GM23338 (cell line): ENCODE measurements at regions not wholly inside any gene's neighbourhood (a gene's known extent, or its start where the extent isn't known, plus 50 kb on each side); places are given as distances from the start of the nearest gene placed in this dataset.

Source experiments
- ATAC-seq: fragments of 200-7000 bp; cut with Tn5 transposase; 3 replicates; pipeline ENCODE4 v1.9.1; 2020
- DNase-seq: peaks from one replicate; pipeline ENCODE4 v3.0.0-alpha.2; 2015; ENCODE audit warnings: low spot score
- H2AFZ ChIP-seq: fragments of 200-600 bp; sonication (generic); 2 replicates; pipeline ENCODE4 v1.8.0; 2016; ENCODE audit warnings: antibody characterized with exemption, mild to moderate bottlenecking, moderate library complexity
- H3F3A ChIP-seq: fragments of 200-600 bp; sonication (generic); replicated peaks from 2 replicates; pipeline ENCODE4 v1.8.0; 2017; ENCODE audit warnings: antibody characterized with exemption, mixed run types, low read depth
- H3K27ac ChIP-seq: fragments of 200-600 bp; sonication (generic); 2 replicates; pipeline ENCODE4 v1.6.1; 2016; ENCODE audit warnings: low read depth
- H3K27me3 ChIP-seq: fragments of 200-600 bp; sonication (generic); 2 replicates; pipeline ENCODE4 v1.8.0; 2016; ENCODE audit warnings: mild to moderate bottlenecking, mixed run types, moderate library complexity; ENCODE audit not compliant: insufficient read depth
- H3K36me3 ChIP-seq: fragments of 200-600 bp; sonication (generic); 2 replicates; pipeline ENCODE4 v1.8.0; 2016; ENCODE audit warnings: mild to moderate bottlenecking; ENCODE audit not compliant: insufficient read depth
- H3K4me1 ChIP-seq: fragments of 200-600 bp; sonication (generic); 2 replicates; pipeline ENCODE4 v1.8.0; 2016; ENCODE audit warnings: mild to moderate bottlenecking, moderate library complexity; ENCODE audit not compliant: insufficient read depth
- H3K4me2 ChIP-seq: fragments of 200-600 bp; sonication (generic); 2 replicates; pipeline ENCODE4 v1.7.1; 2017; ENCODE audit warnings: mixed run types
- H3K4me3 ChIP-seq: fragments of 200-600 bp; sonication (generic); 2 replicates; pipeline ENCODE4 v1.6.1; 2016; ENCODE audit warnings: mixed run types
- H3K79me2 ChIP-seq: fragments of 200-600 bp; sonication (generic); replicated peaks from 2 replicates; pipeline ENCODE4 v1.8.0; 2017; ENCODE audit warnings: mild to moderate bottlenecking; ENCODE audit not compliant: insufficient read depth
- H3K9me2 ChIP-seq: fragments of 200-600 bp; sonication (generic); 2 replicates; pipeline ENCODE4 v1.8.0; 2017; ENCODE audit not compliant: insufficient read depth
- H4K20me1 ChIP-seq: fragments of 200-600 bp; sonication (generic); replicated peaks from 2 replicates; pipeline ENCODE4 v1.8.0; 2017; ENCODE audit warnings: mild to moderate bottlenecking; ENCODE audit not compliant: insufficient read depth
- H3K27ac Mint-ChIP-seq: 2 replicates; pipeline ENCODE4 v1.8.0; 2020; ENCODE audit warnings: inconsistent platforms, mild to moderate bottlenecking, moderate library complexity, mixed read lengths
- H3K27me3 Mint-ChIP-seq: 3 replicates; pipeline ENCODE4 v1.8.0; 2022; ENCODE audit warnings: low read depth, mild to moderate bottlenecking, moderate library complexity, mixed read lengths, inconsistent platforms; ENCODE audit not compliant: insufficient read depth, poor library complexity
- H3K36me3 Mint-ChIP-seq: 3 replicates; pipeline ENCODE4 v1.8.0; 2021; ENCODE audit warnings: low read depth, mild to moderate bottlenecking, inconsistent platforms, moderate library complexity, mixed read lengths
- H3K4me1 Mint-ChIP-seq: 3 replicates; pipeline ENCODE4 v1.8.0; 2020; ENCODE audit warnings: mild to moderate bottlenecking, inconsistent platforms, mixed read lengths
- H3K4me3 Mint-ChIP-seq: 3 replicates; pipeline ENCODE4 v1.8.0; 2021; ENCODE audit warnings: moderate library complexity, mild to moderate bottlenecking, inconsistent platforms, mixed read lengths
- H3K9me3 Mint-ChIP-seq: 3 replicates; pipeline ENCODE4 v1.8.0; 2020; ENCODE audit warnings: moderate library complexity, mild to moderate bottlenecking, inconsistent platforms, mixed read lengths
- CREB1 ChIP-seq: fragments of 250-450 bp; sonication (Bioruptor Pico); IDR thresholded peaks from 2 replicates; pipeline ENCODE4 v1.5.0; 2020; ENCODE audit warnings: low read depth, mild to moderate bottlenecking, moderate library complexity
- EZH2phosphoT487 ChIP-seq: fragments of 200-600 bp; sonication (generic); IDR thresholded peaks from one replicate; pipeline ENCODE4 v1.8.1; 2018; ENCODE audit warnings: antibody characterized with exemption; ENCODE audit not compliant: unreplicated experiment
- JUNB ChIP-seq: IDR thresholded peaks from one replicate; pipeline ENCODE4 v1.6.1; 2016; ENCODE audit warnings: antibody characterized with exemption; ENCODE audit not compliant: unreplicated experiment
- NANOG ChIP-seq: IDR thresholded peaks from 2 replicates; pipeline ENCODE4 v1.6.1; 2016; ENCODE audit warnings: antibody characterized with exemption, borderline replicate concordance
- STAT1 ChIP-seq: IDR thresholded peaks from one replicate; pipeline ENCODE4 v1.6.1; 2016; ENCODE audit warnings: antibody characterized with exemption; ENCODE audit not compliant: unreplicated experiment
- ZNF331 ChIP-seq: fragments of 250-450 bp; sonication (Bioruptor Pico); IDR thresholded peaks from 2 replicates; pipeline ENCODE4 v1.5.0; 2020; ENCODE audit warnings: low read depth, mild to moderate bottlenecking, moderate library complexity
- TF ChIP-seq, protein P1 (sequence below): fragments of 250-450 bp; sonication (Bioruptor Pico); IDR thresholded peaks from 2 replicates; pipeline ENCODE4 v1.5.0; 2020; ENCODE audit warnings: mild to moderate bottlenecking, moderate library complexity
- TF ChIP-seq, protein P2 (sequence below): IDR thresholded peaks from one replicate; pipeline ENCODE4 v1.6.1; 2018; ENCODE audit warnings: antibody characterized with exemption; ENCODE audit not compliant: unreplicated experiment
- TF ChIP-seq, protein P3 (sequence below), 2 experiments: fragments of 200-600 bp in 1 of 2; sonication (generic) in 1 of 2; conservative IDR thresholded peaks; 2 replicates each; pipeline versions ENCODE4 v1.5.1 to v1.6.1; 2016 to 2017; ENCODE audit warnings: antibody characterized with exemption in 2 of 2, low read depth in 2 of 2, mild to moderate bottlenecking in 2 of 2, moderate library complexity in 1 of 2

DNA sequence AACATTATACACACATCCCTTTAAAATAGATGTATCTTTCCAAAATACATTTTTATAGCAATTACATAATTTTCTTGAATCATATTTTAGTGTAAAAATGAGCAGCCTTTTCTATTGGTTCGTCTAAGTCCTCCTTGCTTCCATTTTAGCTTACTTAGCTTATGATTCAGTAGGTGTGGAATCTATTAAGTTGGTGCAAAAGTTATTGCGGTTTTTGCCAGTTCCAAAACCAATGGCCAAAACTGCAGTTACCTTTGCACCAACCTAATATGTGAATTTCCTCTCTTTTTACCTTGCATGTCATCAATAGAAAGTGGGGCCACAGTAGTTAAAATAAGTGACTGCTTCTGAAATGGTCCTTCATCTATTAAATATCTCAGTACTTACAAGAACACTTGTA is 279.0 kb downstream of the OTUD1 start:
- Histone ChIP-seq H3K4me1 (no peaks in the 10 kb centered on the region), H3K36me3 (no peaks in the 10 kb centered on the region), H2AFZ (no peak overlapping the region), H3F3A (no peaks in the 10 kb centered on the region), H3K79me2 (no peaks in the 10 kb centered on the region), H3K4me2 (no peak overlapping the region), H3K4me3 (no peak overlapping the region), H3K27ac (no peak overlapping the region), H3K9me2 (peaks cover 4% of the 10 kb centered on the region; the same call in 1 of the 2 replicates), H3K27me3 (no peaks in the 10 kb centered on the region), H4K20me1 (no peaks in the 10 kb centered on the region)
- TF ChIP-seq STAT1 (no peak), EZH2phosphoT487 (no peak), CREB1 (CRISPR knock-in tag) (no peak), ZNF331 (CRISPR knock-in tag) (no peak), NANOG (no peak), JUNB (no peak)
- TF ChIP-seq, protein P1, sequence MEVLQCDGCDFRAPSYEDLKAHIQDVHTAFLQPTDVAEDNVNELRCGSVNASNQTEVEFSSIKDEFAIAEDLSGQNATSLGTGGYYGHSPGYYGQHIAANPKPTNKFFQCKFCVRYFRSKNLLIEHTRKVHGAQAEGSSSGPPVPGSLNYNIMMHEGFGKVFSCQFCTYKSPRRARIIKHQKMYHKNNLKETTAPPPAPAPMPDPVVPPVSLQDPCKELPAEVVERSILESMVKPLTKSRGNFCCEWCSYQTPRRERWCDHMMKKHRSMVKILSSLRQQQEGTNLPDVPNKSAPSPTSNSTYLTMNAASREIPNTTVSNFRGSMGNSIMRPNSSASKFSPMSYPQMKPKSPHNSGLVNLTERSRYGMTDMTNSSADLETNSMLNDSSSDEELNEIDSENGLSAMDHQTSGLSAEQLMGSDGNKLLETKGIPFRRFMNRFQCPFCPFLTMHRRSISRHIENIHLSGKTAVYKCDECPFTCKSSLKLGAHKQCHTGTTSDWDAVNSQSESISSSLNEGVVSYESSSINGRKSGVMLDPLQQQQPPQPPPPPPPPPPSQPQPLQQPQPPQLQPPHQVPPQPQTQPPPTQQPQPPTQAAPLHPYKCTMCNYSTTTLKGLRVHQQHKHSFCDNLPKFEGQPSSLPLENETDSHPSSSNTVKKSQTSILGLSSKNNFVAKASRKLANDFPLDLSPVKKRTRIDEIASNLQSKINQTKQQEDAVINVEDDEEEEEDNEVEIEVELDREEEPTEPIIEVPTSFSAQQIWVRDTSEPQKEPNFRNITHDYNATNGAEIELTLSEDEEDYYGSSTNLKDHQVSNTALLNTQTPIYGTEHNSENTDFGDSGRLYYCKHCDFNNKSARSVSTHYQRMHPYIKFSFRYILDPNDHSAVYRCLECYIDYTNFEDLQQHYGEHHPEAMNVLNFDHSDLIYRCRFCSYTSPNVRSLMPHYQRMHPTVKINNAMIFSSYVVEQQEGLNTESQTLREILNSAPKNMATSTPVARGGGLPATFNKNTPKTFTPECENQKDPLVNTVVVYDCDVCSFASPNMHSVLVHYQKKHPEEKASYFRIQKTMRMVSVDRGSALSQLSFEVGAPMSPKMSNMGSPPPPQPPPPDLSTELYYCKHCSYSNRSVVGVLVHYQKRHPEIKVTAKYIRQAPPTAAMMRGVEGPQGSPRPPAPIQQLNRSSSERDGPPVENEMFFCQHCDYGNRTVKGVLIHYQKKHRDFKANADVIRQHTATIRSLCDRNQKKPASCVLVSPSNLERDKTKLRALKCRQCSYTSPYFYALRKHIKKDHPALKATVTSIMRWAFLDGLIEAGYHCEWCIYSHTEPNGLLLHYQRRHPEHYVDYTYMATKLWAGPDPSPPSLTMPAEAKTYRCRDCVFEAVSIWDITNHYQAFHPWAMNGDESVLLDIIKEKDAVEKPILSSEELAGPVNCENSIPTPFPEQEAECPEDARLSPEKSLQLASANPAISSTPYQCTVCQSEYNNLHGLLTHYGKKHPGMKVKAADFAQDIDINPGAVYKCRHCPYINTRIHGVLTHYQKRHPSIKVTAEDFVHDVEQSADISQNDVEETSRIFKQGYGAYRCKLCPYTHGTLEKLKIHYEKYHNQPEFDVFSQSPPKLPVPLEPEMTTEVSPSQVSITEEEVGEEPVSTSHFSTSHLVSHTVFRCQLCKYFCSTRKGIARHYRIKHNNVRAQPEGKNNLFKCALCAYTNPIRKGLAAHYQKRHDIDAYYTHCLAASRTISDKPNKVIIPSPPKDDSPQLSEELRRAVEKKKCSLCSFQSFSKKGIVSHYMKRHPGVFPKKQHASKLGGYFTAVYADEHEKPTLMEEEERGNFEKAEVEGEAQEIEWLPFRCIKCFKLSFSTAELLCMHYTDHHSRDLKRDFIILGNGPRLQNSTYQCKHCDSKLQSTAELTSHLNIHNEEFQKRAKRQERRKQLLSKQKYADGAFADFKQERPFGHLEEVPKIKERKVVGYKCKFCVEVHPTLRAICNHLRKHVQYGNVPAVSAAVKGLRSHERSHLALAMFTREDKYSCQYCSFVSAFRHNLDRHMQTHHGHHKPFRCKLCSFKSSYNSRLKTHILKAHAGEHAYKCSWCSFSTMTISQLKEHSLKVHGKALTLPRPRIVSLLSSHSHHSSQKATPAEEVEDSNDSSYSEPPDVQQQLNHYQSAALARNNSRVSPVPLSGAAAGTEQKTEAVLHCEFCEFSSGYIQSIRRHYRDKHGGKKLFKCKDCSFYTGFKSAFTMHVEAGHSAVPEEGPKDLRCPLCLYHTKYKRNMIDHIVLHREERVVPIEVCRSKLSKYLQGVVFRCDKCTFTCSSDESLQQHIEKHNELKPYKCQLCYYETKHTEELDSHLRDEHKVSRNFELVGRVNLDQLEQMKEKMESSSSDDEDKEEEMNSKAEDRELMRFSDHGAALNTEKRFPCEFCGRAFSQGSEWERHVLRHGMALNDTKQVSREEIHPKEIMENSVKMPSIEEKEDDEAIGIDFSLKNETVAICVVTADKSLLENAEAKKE (CRISPR knock-in tag), result no peak
- TF ChIP-seq, protein P2, sequence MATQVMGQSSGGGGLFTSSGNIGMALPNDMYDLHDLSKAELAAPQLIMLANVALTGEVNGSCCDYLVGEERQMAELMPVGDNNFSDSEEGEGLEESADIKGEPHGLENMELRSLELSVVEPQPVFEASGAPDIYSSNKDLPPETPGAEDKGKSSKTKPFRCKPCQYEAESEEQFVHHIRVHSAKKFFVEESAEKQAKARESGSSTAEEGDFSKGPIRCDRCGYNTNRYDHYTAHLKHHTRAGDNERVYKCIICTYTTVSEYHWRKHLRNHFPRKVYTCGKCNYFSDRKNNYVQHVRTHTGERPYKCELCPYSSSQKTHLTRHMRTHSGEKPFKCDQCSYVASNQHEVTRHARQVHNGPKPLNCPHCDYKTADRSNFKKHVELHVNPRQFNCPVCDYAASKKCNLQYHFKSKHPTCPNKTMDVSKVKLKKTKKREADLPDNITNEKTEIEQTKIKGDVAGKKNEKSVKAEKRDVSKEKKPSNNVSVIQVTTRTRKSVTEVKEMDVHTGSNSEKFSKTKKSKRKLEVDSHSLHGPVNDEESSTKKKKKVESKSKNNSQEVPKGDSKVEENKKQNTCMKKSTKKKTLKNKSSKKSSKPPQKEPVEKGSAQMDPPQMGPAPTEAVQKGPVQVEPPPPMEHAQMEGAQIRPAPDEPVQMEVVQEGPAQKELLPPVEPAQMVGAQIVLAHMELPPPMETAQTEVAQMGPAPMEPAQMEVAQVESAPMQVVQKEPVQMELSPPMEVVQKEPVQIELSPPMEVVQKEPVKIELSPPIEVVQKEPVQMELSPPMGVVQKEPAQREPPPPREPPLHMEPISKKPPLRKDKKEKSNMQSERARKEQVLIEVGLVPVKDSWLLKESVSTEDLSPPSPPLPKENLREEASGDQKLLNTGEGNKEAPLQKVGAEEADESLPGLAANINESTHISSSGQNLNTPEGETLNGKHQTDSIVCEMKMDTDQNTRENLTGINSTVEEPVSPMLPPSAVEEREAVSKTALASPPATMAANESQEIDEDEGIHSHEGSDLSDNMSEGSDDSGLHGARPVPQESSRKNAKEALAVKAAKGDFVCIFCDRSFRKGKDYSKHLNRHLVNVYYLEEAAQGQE, result no peak
- TF ChIP-seq, protein P3, sequence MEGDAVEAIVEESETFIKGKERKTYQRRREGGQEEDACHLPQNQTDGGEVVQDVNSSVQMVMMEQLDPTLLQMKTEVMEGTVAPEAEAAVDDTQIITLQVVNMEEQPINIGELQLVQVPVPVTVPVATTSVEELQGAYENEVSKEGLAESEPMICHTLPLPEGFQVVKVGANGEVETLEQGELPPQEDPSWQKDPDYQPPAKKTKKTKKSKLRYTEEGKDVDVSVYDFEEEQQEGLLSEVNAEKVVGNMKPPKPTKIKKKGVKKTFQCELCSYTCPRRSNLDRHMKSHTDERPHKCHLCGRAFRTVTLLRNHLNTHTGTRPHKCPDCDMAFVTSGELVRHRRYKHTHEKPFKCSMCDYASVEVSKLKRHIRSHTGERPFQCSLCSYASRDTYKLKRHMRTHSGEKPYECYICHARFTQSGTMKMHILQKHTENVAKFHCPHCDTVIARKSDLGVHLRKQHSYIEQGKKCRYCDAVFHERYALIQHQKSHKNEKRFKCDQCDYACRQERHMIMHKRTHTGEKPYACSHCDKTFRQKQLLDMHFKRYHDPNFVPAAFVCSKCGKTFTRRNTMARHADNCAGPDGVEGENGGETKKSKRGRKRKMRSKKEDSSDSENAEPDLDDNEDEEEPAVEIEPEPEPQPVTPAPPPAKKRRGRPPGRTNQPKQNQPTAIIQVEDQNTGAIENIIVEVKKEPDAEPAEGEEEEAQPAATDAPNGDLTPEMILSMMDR (conservative IDR thresholded peaks at IDR 0.05; ENCODE audit: low read depth in 2 of 2), result no peak
- DNase-seq (no peak), ATAC-seq (no peak)
- Mint-ChIP-seq H3K9me3 (no peaks in the 10 kb centered on the region), H3K4me3 (no peak overlapping the region), H3K27me3 (no peaks in the 10 kb centered on the region), H3K4me1 (no peaks in the 10 kb centered on the region), H3K27ac (no peak overlapping the region), H3K36me3 (no peaks in the 10 kb centered on the region)
